OCI-LY7 (cell line): ENCODE measurements at regions not wholly inside any gene's neighbourhood (a gene's known extent, or its start where the extent isn't known, plus 50 kb on each side); places are given as distances from the start of the nearest gene placed in this dataset.

Source experiments
- EZH2phosphoT487 ChIP-seq: fragments of 200-600 bp; sonication (generic); IDR thresholded peaks from 2 replicates; pipeline ENCODE4 v1.6.1; 2018; ENCODE audit warnings: low read depth, borderline replicate concordance, mild to moderate bottlenecking, mixed run types, antibody characterized with exemption, low read length, moderate library complexity, mixed read lengths
- TF ChIP-seq, protein P1 (sequence below): fragments of 200-600 bp; sonication (generic); conservative IDR thresholded peaks from 2 replicates; pipeline ENCODE4 v1.5.1; 2014; ENCODE audit warnings: mild to moderate bottlenecking, antibody characterized with exemption, low read length, moderate library complexity, mixed read lengths

DNA sequence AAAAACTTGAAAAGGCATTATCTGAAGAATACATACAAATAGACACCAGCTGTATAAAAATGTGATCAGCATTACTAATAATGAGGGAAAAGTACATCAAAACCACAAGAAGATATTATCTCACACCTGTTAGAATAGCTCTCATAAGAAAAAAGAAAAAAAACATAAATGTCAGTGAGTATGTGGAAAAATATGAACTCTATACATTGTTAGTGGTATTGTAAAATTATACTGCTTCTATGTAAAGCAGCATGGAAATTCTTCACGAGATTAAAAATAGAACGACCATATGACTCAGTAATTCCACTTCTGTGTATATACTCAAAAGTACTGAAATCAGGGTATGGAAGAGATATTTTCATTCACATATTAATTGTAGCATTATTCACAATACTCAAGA, 1146.4 kb downstream of the SLITRK5 start:
- TF ChIP-seq, protein P1, sequence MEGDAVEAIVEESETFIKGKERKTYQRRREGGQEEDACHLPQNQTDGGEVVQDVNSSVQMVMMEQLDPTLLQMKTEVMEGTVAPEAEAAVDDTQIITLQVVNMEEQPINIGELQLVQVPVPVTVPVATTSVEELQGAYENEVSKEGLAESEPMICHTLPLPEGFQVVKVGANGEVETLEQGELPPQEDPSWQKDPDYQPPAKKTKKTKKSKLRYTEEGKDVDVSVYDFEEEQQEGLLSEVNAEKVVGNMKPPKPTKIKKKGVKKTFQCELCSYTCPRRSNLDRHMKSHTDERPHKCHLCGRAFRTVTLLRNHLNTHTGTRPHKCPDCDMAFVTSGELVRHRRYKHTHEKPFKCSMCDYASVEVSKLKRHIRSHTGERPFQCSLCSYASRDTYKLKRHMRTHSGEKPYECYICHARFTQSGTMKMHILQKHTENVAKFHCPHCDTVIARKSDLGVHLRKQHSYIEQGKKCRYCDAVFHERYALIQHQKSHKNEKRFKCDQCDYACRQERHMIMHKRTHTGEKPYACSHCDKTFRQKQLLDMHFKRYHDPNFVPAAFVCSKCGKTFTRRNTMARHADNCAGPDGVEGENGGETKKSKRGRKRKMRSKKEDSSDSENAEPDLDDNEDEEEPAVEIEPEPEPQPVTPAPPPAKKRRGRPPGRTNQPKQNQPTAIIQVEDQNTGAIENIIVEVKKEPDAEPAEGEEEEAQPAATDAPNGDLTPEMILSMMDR = no peak
- TF ChIP-seq EZH2phosphoT487 = no peak
